EL (cell line): ENCODE measurements at regions not wholly inside any gene's neighbourhood (a gene's known extent, or its start where the extent isn't known, plus 50 kb on each side); places are given as distances from the start of the nearest gene placed in this dataset.
"Not testable (repeated sequence)": the region's sequence is repeated elsewhere in the genome, so short reads cannot be mapped to it uniquely, and the experiment has no call there.

Experiments used
- DNase-seq: peaks from one replicate; pipeline ENCODE4 v3.0.0-alpha.2; 2016

DNA sequence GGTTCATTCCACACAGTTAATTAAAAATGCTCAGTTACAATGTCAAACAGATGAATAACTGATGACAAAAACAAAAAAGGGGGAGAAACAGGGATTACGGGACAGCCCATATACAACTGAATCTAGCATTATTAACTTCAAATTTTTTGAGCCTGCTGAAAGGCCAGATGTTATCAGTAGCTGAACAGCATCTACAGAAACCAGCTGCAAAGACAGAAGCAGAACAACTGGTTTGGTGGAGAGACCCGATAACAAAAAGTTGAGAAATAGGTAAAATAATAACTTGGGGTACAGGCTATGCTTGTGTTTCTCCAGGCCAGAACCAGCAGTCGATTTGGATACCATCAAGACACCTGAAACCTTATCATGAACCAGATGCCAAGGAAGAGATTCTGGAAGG, 109.8 kb downstream of the SEPTIN7 start:
- DNase-seq = not testable (repeated sequence)

DNA sequence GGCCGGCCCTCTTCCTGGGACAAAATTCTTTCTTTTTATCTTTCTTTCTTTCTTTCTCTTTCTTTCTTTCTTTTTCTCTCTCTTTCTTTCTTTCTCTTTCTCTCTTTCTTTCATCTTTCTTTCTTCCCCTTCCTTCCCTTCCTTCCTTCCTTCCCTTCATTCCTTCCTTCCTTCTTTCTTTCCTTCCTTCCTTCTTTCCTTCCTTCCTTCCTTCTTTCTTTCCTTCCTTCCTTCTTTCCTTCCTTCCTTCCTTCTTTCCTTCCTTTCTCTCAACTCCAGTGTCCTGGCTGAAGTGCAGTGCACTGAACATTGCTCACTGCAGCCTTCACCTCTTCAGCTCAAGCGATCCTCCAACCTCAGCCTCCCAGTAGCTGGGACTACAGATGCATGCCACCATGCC, 112.5 kb downstream of the SEPTIN7 start:
- not testable (repeated sequence) for DNase-seq

DNA sequence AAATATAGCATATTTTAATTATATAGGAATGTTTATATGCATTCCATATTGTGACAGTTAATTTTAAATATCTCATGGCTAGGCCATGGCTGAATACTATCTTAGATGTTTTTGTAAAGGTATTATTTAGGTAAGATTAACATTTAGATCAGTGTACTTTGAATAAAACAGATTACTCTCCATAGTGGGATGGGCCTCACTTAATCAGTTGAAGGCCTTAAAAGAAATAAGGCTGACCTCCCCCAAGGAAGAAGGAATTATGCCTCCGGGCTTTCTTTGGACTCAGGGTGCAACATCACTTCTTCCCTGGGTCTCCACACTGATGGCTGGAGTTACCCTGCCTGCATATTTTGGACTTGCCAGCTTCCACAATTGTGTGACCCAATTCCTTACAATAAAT, 113.4 kb downstream of the SEPTIN7 start:
- not testable (repeated sequence) for DNase-seq

DNA sequence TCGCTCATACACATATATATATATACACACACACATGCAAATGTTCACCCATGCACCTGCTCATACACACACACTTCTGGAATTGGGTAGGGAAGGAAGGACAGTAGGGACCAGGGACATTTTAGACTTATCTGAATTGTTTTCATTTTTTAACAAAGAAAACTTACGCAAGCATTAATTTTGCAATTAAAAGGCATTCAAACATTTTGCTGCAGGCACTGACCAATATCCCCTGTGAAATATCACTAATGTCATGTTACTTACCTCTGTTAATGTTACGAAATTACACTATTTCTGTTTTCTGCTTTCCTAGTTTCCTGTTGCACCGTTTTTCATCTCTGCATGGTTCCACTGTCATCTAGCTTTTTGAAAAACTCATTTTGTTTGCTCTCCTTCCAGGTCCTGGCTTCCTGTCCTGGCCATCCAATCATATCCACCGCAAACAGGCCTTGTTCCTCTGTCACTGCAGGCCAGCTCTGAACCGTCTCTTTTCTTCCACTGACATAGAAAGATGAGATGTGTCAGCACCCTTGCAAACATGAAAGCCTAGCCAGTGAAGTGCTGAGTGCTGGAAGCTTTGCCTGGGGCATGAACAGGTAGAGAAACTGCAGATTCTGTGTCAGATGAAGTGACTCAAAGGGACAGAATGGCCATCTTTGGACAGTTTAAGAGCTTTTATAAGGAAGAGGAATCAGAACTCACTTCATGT, 114.5 kb downstream of the SEPTIN7 start:
- DNase-seq = not testable (repeated sequence)

DNA sequence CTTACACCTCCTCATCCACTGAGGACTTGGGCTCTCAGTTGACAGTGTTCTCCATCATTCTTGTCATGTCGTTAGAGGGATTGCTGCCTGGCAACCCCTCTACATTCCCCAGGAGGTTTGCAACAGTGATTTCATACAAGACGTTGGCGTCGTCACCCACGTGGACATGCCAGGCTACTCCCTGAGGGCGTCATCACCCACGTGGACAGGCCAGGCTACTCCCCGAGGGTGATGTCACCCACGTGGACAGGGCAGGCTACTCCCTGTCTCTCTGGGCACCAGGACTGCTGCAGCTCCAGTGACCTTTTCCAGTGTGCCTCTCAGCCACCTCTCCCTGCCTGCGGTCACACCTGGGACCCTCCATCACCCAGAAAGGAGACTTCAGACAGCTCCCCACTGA, 117.4 kb downstream of the SEPTIN7 start:
- DNase-seq = not testable (repeated sequence)

DNA sequence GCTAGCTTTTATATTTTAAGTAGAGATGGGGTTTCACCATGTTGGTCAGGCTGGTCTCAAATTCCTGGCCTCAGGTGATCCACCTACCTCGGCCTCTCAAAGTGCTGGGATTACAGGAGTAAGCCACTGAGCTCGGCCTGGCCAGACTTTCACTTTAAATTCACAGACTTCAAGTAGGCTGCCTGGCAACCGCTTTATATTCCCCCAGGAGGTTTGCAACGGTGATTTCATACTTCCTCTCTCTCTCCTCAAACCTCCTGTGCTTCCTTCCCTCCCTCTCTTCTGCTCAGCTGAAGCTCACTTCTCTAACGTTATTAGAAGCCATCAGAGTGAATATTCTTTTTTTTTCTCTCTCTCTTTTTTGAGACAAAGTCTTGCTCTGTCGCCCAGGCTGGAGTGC, 118.8 kb downstream of the SEPTIN7 start:
- not testable (repeated sequence) for DNase-seq

DNA sequence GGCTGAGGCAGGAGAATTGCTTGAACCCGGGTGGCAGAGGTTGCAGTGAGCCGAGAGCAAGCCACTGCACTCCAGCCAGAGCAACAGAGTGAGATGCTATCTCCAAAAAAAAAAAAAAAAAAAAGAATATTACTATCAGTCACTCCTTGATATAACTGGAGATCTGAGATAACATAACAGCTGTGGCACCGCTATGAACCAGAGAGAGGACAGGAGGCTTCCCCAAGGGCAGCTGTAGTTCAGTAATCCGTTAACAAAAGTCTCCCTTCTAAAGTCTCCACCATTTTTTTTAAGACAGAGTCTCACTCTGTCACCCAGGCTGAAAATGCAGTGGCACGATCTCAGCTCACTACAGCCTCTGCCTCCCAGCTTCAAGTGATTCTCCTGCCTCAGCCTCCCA, 120.5 kb downstream of the SEPTIN7 start:
- not testable (repeated sequence) for DNase-seq

DNA sequence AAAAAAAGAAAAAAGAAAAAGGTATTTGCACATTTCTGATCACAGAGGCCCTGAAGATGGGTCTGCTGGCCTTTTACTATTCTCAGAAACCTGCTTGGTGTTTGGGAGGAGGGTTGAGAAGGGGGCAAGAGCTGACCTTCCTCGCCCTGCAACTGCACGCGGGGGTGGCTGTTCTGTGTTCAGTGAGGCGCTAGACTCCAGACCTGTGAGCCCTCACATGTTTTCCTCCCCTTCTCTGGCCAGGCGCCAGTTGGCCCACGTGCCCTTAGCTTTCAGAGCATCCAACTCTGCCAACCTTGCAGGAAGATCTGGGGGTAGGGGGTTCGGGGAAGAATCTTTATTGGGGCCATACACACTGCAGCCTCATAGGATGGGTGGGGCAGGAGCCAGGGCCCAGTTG, 123.8 kb downstream of the SEPTIN7 start:
- DNase-seq = not testable (repeated sequence)

DNA sequence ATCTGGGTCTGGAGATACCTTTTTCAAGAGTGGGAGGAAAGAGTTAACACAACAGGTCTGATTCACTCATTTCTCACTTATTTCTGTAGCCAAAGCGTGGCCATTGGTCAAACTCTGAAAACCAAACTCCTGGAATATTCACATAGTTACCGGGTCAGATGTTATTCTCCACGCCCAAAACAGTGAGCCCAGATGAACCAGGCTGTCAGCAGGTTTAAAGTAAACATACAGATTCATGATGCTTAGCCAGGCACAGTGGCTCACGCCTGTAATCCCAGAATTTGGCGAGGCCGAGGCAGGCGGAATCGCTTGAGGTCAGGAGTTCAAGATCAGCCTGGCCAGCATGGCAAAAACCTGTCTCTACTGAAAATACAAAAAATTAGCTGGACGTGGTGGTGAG, 126.1 kb downstream of the SEPTIN7 start:
- not testable (repeated sequence) for DNase-seq

DNA sequence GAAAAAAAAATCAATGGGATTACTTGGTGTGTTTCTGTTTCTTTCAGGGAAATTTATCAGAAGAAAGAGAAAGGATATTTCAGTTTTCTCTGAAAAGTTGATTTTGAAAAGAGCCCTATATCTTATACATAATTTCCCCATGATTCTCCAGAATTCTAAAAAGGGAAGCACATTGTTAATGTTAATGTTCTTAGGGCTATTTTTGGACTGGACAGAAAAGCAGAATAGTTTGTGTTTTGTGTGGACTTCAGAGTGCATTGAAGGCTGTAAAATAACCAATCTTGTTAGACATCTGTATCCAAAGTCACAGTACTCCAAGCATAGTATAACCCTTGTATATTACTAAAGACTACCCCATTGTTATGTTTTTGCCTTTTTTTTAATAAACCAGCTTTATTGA, 130.3 kb downstream of the SEPTIN7 start:
- DNase-seq = not testable (repeated sequence)

DNA sequence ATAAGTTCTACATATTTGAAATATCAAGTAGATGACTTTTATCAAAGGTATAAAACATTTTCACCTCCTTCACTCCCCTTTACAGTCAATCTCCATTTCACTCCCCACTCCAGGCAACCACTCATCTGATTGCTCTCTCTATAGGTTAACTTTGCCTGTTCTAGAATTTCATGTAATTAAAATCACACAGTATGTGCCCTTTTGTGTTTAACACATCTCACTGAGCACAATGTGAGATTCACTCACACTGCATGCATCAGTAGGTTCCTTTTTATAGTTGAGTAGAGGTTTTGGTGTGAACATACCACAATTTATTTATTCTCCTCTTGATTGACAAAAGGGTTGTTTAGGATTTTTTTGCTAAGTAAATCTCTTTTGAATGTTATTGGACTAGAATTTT, 130.7 kb downstream of the SEPTIN7 start:
- DNase-seq = not testable (repeated sequence)

DNA sequence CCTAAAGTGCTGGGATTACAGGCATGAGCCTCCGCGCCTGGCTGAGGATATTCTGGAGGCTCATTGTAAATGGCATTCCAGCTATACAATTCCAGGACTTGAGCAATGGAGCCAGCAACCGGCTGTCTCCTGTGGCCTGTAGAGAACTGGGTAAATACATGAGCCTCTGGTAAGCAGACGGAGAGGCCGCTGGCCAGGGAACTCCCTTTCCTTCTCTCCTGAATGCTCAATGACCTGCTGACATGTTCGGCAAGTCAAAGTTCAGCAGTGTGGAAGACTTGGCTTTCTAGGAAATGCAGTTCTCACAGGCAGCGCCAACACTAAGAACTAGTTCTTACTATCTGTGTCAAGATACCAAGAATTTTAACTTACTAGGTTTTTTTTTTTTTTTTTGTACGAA, 139.8 kb downstream of the SEPTIN7 start:
- DNase-seq = not testable (repeated sequence)

DNA sequence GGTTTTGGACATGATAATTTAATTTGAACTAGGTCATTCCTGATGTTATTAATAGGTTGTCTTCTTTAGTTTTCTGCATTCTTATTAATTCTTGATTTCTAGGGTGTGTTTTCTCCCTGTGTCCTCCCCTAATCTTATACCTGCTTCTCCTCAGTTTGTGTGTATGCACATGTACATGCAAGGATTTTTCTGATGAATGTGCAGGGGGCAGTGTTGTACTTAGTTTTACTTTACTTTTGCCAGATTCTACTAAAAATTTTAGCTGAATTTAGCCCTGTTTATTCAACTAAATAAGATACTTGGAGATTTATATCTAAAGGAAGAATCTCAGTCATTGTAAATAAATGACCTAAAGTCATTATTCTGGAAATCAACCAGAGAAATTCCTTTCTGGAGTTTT, 144.8 kb downstream of the SEPTIN7 start:
- DNase-seq = not testable (repeated sequence)

DNA sequence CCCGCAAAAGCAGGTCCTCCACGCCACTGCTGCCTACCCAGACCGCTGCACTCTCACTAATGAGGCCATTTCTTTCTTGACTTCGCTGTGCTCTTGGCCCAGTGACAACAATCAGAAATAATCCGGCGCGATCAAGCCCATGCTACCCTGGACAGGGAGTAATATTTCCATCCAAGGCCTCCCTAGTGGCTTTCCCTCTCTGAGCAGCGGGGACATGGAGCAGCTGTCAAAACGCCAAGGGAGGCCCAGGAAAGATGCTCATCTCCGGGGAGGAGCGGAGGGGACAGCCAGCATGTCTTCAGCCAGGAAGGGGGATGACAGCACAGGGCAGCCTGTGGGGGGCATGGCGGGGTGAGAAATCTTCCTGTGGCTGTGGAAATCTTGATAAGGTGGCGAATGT, 154.9 kb downstream of the SEPTIN7 start:
- DNase-seq = not testable (repeated sequence)

DNA sequence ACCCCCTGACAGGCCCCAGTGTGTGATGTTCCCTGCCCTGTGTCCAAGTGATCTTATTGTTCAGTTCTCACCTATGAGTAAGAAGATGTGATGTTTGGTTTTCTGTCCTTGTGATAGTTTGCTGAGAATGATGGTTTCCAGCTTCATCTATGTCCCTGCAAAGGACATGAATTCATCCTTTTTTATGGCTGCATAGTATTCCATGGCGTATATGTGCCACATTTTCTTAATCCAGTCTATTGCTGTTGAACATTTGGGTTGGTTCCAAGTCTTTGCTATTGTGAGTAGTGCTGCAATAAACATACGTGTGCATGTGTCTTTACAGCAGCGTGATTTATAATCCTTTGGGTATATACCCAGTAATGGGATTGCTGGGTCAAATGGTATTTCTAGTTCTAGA, 156.1 kb downstream of the SEPTIN7 start:
- not testable (repeated sequence) for DNase-seq

DNA sequence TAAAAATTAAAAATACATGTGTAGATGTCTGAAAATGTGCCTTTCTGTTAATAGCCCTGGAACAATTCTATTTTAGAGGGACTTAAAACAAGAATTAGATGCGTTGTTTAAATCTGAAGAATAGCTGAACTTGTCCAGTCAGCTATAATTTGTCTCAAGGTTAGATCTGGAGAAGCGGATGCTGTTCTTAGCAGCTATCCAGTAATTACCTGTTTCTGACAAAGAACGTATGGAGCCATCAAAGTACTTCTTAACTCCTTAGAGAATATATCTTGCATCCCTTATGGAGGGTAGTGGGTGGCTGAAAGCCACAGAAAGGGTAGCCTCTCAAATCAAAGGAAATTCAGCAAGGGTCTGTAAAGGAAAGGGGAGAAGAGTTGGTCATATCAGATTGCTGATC, 160.4 kb downstream of the SEPTIN7 start:
- DNase-seq = not testable (repeated sequence)

DNA sequence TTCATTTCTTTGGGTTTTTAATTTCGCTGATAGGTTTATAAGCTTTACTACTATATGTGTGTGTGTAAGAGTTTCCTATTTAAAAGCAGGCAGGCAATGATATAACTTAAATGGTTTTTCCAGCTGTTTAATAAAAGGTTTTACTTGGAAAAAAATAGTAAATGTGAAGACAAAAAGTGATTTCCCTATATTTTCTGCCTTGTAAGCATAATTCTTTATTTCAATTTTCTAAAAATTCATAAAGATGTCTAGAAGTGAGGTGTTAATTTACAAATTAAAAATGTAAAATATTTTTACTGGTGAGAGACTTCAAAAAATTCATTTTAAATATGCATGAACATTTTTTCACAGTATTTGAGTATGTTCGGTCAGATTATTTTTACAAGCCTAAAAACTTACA, 161.8 kb downstream of the SEPTIN7 start:
- not testable (repeated sequence) for DNase-seq

DNA sequence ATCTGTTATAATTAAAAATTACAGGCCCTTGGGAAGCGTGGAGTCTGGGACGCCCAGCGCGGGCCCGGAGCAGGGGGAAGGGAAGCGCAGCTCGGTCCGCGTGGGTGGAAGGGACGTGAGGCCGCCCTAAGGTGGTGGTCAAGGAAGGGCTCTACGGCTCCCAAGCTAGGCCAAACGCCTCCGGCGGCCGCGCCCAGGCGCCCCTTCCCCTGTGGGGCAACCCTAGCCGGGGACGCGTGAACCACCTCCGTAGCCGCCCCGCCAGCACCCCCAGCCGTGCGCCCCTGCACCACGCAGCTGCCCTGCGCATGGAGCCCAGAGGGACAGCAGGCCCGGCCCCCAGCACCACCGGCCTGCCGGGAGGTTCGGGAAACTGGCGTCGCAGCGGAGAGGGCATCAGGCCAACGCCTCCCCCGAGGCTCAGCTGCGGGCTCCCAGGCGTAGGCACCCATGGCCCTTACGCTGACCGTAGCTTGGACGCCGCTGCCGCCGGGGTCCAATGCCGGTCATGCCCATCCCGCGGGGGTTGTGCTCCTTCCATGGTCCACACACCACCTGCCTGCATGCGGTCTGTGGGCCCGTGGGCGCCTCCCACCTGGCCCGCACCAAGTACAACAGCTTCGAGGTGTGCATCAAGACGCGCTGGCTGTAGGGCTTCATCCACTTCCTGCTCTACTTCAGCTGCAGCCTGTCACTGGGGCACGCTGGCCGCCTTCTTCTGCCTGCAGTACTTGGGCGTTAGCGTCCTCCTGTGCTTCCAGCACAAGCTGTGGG, 166.7 kb downstream of the SEPTIN7 start:
- no peak for DNase-seq

DNA sequence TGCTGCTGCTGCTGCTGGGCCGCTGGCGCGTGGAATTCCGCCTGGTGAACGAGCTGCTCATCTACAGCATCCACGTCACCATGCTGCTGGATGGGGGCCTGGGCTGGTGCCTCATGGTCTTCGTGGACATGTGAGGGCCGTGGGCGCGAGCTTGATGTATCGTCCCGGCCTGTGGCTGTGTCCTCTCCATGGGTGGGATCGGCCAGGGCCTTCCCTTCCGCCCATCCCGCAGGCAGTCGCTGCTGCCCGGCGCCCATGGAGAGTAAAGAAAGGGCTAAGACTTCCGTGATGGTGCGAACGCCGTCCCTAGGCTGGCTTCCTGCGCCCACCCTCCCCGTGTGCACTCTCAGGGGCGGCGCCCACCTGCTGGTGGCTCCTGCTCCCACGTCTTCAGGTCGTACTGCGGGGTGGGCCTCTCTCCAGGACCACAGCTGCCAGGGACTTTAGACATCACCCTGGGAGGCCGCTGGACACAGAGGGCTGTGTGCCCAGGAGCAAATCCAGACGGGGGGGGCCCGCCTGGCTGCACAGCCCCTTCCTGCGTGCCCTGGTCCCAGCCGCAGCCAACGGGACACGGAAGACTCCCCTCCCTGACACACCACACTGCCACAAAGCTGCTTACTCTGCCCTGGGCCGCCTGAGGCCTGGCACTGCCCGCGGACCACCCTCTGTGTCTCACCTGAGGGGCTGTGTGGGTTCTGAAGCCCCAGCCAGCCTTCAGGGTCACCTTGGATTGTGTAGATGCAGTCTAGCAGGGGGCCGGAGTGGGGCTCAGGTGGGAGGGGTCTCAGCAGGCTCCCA, 167.5 kb downstream of the SEPTIN7 start:
- DNase-seq = no peak

DNA sequence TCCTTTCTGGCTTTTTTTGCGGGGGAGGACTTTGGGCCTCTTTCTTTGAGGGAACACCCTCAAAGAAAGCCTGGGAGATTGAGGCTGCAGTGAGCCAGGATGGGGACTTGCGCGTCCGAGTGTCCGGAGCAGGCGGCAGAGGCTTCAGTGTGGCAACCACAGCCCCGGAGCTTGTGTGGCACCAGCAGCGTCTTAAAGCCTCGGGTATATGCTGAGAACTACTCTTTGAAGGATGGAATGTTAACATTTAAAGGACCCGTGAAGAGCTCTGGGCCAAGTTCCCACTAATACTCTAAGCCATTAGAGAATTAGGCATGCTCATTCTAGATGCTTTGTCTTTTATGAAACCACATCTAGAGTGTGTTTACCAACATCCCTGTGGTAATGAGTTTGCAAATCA, 168.2 kb downstream of the SEPTIN7 start:
- DNase-seq = no peak

DNA sequence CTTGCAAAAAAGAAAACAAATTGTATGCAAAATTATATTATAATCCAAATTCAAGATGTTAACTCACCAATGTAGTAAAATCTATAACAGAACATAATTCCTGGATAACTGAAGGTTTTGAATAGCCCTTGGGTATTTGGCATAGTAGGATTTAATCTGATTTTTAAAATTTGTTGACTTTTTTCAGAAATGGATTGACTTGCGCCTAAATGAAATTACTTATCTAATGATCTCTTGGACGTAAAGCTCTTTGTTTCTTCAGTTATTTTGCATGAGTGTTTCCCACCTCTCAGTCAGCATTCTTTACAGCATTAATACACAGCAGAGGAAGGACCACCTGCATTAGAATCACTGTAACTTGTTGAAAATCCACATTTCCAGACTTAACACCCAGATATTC, 169.6 kb downstream of the SEPTIN7 start:
- DNase-seq = no peak

DNA sequence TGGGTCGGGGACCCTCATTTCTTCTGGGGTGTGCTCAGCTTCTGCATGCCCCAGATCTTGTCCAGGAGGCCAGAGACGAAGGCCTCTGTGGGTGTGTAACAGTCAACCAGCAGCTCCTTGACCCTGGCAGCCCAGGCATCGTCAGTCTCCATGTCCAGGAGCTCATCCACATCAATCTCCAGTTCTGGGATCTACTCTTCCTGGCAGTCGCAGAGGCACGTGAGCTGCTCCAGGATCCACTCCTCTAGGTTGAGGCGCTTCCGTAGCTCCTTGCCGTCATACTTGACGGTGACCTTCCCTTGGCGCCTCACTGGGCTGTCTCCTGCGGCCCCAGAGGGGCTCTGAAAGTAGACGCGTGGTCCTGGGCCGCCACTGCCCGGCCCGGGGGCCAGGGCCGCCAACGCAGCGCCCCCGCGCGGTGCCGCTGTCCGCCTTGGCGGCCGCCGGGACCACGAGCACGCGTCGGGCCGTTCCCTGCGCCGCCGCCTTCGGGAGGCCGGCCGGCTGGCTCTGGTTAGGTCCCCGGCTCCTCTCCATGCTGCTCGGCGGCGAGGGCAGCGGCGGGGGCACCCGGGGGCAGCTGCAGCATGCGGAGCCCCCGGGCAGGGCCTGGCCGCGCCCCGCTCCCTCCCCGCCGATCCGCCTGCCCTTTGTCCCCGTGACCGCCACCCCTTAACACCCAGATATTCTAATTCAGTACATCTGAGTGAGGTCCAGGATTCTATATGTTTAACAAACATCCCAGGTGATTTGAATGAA, 170.5 kb downstream of the SEPTIN7 start:
- DNase-seq = no peak
